ENCODE measurements at regions not wholly inside any gene's neighbourhood (a gene's known extent, or its start where the extent isn't known, plus 50 kb on each side); places are given as distances from the start of the nearest gene placed in this dataset.

DNA sequence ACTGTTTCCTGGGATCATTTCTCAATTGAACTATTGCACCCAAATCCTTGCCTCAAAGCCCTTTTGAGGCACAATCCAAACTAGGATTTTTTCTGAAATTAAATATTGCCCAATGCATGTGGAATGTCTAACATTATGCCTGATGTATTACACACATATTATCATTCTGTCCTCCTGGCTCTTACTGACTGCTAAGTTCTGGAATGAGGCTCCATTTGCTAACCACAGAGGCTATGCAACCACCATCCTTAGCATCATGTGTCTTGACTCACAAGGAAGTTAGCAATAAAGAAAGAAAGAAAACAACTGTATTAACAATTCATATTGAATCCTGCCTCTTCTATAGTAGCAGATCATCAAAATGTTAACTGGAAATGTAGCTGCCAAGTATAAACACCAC, 1142.7 kb downstream of the CNTNAP5 start:
- H3K4me1 ChIP-seq (ENCODE audit: insufficient read depth, low read length, poor library complexity, severe bottlenecking), result no peaks in the 10 kb centered on the region
- no peaks in the 10 kb centered on the region for H4K20me1 ChIP-seq (ENCODE audit: insufficient read depth, low read length, poor library complexity, severe bottlenecking)
- H3K4me3 ChIP-seq (ENCODE audit: low read length, poor library complexity, severe bottlenecking), result no peak overlapping the region
- H2AFZ ChIP-seq (ENCODE audit: low read length), result no peak overlapping the region
- H3K4me2 ChIP-seq (ENCODE audit: low read depth, low read length, poor library complexity, severe bottlenecking), result no peak overlapping the region
- no peaks in the 10 kb centered on the region for H3K27me3 ChIP-seq (ENCODE audit: insufficient read depth, low read length, poor library complexity, severe bottlenecking)
- H3K36me3 ChIP-seq (ENCODE audit: insufficient read depth, low read length), result no peaks in the 10 kb centered on the region
- TF ChIP-seq, protein P1, sequence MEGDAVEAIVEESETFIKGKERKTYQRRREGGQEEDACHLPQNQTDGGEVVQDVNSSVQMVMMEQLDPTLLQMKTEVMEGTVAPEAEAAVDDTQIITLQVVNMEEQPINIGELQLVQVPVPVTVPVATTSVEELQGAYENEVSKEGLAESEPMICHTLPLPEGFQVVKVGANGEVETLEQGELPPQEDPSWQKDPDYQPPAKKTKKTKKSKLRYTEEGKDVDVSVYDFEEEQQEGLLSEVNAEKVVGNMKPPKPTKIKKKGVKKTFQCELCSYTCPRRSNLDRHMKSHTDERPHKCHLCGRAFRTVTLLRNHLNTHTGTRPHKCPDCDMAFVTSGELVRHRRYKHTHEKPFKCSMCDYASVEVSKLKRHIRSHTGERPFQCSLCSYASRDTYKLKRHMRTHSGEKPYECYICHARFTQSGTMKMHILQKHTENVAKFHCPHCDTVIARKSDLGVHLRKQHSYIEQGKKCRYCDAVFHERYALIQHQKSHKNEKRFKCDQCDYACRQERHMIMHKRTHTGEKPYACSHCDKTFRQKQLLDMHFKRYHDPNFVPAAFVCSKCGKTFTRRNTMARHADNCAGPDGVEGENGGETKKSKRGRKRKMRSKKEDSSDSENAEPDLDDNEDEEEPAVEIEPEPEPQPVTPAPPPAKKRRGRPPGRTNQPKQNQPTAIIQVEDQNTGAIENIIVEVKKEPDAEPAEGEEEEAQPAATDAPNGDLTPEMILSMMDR (conservative IDR thresholded peaks at IDR 0.05; ENCODE audit: low read length), result no peak
- TF ChIP-seq EZH2phosphoT487 (IDR thresholded peaks at IDR 0.05; ENCODE audit: borderline replicate concordance), result no peak
- H3K9me3 ChIP-seq (ENCODE audit: insufficient read depth, low read depth, low read length), result no peaks in the 10 kb centered on the region
- H3K9me2 ChIP-seq (replicated peaks; ENCODE audit: low read depth, low read length), result no peaks in the 10 kb centered on the region
- H3F3A ChIP-seq (ENCODE audit: low read depth), result no peaks in the 10 kb centered on the region
- H3K9ac ChIP-seq (ENCODE audit: low read depth, low read length, poor library complexity, severe bottlenecking), result no peak overlapping the region
- H3K79me2 ChIP-seq (ENCODE audit: insufficient read depth, low read length), result no peaks in the 10 kb centered on the region

DNA sequence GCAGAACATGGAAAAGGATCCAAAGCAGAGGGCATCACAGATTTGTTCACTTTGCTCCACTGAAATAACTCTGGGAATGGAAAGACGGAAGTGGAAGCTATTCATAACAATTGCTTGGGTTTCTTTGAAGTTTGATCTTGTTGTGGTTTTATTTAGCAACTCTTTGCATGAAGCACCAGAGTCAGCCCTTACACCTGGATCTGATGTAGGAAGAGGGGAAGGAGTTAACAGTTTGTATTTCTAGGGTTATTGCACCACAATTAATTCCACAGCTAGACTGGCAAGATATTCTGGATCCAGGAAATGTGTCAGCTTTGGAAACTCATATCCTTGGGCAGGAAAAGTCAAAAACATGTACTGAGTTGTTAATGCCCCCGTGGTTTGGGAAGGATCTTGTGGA, 1143.4 kb downstream of the CNTNAP5 start:
- H3F3A ChIP-seq (ENCODE audit: low read depth), result no peaks in the 10 kb centered on the region
- no peaks in the 10 kb centered on the region for H3K36me3 ChIP-seq (ENCODE audit: insufficient read depth, low read length)
- no peaks in the 10 kb centered on the region for H4K20me1 ChIP-seq (ENCODE audit: insufficient read depth, low read length, poor library complexity, severe bottlenecking)
- no peak overlapping the region for H3K9ac ChIP-seq (ENCODE audit: low read depth, low read length, poor library complexity, severe bottlenecking)
- TF ChIP-seq, protein P1 (conservative IDR thresholded peaks at IDR 0.05; ENCODE audit: low read length), result no peak
- TF ChIP-seq EZH2phosphoT487 (IDR thresholded peaks at IDR 0.05; ENCODE audit: borderline replicate concordance), result no peak
- H2AFZ ChIP-seq (ENCODE audit: low read length), result no peak overlapping the region
- H3K9me2 ChIP-seq (replicated peaks; ENCODE audit: low read depth, low read length), result no peaks in the 10 kb centered on the region
- H3K9me3 ChIP-seq (ENCODE audit: insufficient read depth, low read depth, low read length), result no peaks in the 10 kb centered on the region
- H3K4me2 ChIP-seq (ENCODE audit: low read depth, low read length, poor library complexity, severe bottlenecking), result no peak overlapping the region
- H3K4me1 ChIP-seq (ENCODE audit: insufficient read depth, low read length, poor library complexity, severe bottlenecking), result no peaks in the 10 kb centered on the region
- no peaks in the 10 kb centered on the region for H3K79me2 ChIP-seq (ENCODE audit: insufficient read depth, low read length)
- H3K27me3 ChIP-seq (ENCODE audit: insufficient read depth, low read length, poor library complexity, severe bottlenecking), result no peaks in the 10 kb centered on the region
- H3K4me3 ChIP-seq (ENCODE audit: low read length, poor library complexity, severe bottlenecking), result no peak overlapping the region

DNA sequence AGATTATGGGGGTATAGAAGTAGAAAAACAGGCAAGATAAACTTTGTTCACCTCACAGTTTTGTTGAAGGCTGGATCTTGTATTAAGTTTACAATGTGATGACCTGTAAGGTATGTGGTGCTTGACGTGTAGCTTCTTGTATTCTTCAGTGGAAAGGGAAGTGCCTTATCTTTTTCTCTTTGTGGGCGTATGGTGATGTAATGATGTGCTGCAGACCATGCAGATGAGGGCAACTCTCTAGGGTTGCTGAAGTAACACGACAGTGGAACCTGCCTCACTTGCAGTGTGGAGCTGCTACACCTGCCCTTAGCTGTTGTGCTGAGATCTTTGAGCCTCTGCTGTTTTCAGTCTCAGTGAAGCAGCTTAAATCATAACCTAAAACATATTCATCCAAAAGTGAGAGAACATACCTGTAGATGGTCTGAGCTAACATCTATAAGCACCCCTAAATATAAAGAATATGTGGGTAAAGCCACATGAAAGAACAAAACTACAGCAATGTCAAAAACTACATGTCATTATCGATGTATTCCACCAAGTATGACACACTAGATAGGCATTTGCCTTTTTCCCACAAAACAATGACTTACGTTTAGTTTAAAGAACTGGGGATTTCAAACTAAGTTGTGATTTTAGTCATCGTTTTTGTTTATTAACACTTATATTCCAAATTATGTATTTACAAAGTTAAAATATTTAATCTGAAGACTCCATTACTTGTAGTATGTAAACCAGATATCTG, 1144.1 kb downstream of the CNTNAP5 start:
- Histone ChIP-seq H3K36me3 (ENCODE audit: insufficient read depth, low read length) (no peaks in the 10 kb centered on the region), H4K20me1 (ENCODE audit: insufficient read depth, low read length, poor library complexity, severe bottlenecking) (no peaks in the 10 kb centered on the region), H3K4me2 (ENCODE audit: low read depth, low read length, poor library complexity, severe bottlenecking) (no peak overlapping the region), H3K9ac (ENCODE audit: low read depth, low read length, poor library complexity, severe bottlenecking) (no peak overlapping the region), H3K4me1 (ENCODE audit: insufficient read depth, low read length, poor library complexity, severe bottlenecking) (no peaks in the 10 kb centered on the region), H2AFZ (ENCODE audit: low read length) (no peak overlapping the region), H3K9me3 (ENCODE audit: insufficient read depth, low read depth, low read length) (no peaks in the 10 kb centered on the region), H3K27me3 (ENCODE audit: insufficient read depth, low read length, poor library complexity, severe bottlenecking) (no peaks in the 10 kb centered on the region), H3K9me2 (replicated peaks; ENCODE audit: low read depth, low read length) (no peaks in the 10 kb centered on the region), H3K4me3 (ENCODE audit: low read length, poor library complexity, severe bottlenecking) (no peak overlapping the region), H3K79me2 (ENCODE audit: insufficient read depth, low read length) (no peaks in the 10 kb centered on the region), H3F3A (ENCODE audit: low read depth) (no peaks in the 10 kb centered on the region)
- TF ChIP-seq, protein P1 (conservative IDR thresholded peaks at IDR 0.05; ENCODE audit: low read length), result no peak
- no peak for TF ChIP-seq EZH2phosphoT487 (IDR thresholded peaks at IDR 0.05; ENCODE audit: borderline replicate concordance)

Data from Loucy (cell line).